SIG-M5 treated with dmso at 0.1 percent for 504 hours (cell line): ENCODE measurements at regions not wholly inside any gene's neighbourhood (a gene's known extent, or its start where the extent isn't known, plus 50 kb on each side); places are given as distances from the start of the nearest gene placed in this dataset.
"Not testable (repeated sequence)": the region's sequence is repeated elsewhere in the genome, so short reads cannot be mapped to it uniquely, and the experiment has no call there.

Source experiments
- DNase-seq: peaks from one replicate; lab custom pipeline; 2025; ENCODE audit not compliant: unreplicated experiment; lab: John Stamatoyannopoulos, UW

DNA sequence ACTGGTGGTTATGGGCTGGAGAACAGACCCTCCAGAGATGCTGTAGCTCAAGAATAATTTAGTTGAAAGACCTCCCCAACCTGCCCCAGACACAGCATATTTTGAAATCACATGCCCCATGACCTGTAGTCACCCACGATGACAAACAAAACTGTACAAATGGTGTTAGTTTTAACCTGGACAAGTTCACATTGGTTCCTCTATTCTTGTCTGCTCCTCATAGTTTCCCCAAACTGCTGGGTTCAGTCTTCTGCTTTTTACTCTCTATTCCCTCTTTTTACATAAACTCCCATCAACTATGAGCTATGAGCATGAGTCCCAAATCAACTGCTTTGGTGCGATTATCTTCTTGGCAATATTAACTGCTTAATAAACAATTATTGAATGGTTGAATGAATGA is 365.3 kb upstream of the CLINT1 start:
- DNase-seq = peak; percentile 26

DNA sequence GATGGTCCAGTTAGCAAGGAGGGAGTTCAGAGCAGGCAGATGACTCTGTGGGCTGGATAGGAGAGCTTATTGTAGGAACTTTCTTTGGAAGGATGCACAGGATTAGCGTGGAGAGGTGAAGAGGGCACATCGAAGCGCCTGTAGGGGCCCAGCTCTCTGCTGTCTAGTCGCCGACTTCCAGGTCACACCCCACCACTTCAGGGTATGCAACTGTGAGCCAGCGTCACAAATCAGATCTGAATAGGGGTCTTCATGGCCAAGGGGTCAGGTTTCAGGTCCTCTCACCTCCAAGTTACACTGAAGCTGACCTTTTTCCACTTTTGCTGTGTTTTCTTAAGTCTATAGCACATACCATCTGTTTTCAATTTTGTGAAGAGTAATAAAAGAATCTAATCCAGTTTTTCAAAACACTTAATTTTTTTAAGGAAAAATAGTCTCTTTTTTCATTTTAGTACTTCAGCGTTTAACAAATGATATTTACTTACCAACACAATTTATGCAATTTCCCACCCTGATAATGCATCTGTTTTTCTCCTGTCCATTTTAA is 364.2 kb upstream of the CLINT1 start:
- no peak for DNase-seq

- peak; percentile 6 for DNase-seq
Measured at GRCh38 chr5:158212917-158213316, 354.0 kb upstream of the CLINT1 start.

GRCh38 chr5:158212237-158212636 is 353.3 kb upstream of the CLINT1 start:
- DNase-seq = no peak

- DNase-seq = no peak
Measured at GRCh38 chr5:158209219-158209908, 350.4 kb upstream of the CLINT1 start.

DNA sequence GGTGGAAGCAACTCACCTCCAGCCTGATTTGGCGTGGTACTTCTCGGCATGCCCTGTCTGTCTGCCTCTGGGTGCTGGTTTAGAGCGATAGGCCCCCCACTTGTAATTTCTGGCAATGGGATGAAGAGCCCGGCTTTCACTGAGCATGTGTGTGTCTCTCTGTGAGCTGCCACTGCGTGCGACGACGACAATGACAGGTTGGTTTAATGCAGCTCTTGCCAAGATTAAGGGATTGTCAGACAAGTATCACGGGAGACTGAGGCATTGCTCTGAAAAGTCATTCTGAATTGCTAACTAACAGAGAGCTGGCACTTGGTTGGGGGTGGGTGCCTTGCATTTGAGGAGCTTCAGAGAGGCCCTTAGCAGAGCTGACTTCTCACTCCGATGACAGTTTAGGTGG is 348.8 kb upstream of the CLINT1 start:
- DNase-seq = no peak

DNA sequence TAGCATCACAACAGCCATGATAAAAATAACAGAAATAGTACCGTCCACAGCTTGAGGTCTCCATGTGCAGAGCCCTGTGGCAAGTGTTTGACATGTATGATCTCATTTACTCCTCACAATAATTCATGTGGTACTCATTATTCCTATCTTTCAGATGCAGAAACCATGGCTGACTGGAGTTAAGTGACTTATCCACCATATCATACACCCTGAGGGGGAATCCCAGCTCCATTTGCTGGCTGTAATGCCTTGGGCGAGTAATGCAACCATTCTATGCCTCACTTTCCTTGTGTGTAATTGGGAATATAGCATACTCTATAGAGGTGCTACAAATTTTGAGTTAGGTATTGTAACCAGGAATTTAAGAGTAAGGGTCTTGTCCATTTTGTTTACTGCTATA is 347.0 kb upstream of the CLINT1 start:
- no peak for DNase-seq

DNA sequence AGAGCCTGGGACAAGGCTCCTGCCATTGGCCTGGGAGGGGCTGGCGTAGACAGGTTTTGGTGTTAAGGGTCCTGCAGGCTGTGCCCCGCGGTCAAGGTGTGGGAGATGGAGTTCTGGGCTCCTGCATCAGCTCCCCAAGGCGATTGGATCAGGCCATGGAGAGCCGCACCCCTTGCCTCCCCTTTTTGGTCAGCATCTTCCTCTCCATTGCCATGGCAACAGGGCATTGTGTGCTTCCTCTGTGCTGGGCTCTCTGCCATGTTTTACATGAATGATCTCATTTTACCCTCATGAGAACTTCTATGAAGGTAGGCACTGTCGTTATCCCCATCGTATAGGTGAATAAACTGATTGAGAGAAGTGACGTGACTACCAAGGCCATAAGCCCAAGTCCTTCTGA is 344.3 kb upstream of the CLINT1 start:
- DNase-seq = no peak

DNA sequence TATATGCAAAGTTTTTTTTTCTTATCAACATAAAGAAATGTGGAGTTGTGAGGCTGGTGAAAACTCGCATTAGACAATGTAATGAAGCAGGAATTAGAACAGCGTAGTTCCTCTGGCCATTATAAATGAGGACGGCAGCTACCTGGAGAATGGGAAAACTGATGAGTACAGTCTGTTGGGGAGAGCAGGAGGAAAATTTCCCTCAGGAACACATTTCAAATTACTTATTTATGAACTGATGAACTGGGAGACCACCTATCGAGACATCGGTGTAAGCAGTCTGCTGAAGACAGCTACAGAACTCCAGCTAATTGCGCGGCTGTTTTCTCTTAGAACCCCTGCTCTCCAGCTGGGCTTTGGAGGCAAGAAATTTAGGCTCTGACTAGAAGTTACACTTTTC is 343.9 kb upstream of the CLINT1 start:
- no peak for DNase-seq

GRCh38 chr5:158200619-158201018 is 341.7 kb upstream of the CLINT1 start:
- no peak for DNase-seq

DNA sequence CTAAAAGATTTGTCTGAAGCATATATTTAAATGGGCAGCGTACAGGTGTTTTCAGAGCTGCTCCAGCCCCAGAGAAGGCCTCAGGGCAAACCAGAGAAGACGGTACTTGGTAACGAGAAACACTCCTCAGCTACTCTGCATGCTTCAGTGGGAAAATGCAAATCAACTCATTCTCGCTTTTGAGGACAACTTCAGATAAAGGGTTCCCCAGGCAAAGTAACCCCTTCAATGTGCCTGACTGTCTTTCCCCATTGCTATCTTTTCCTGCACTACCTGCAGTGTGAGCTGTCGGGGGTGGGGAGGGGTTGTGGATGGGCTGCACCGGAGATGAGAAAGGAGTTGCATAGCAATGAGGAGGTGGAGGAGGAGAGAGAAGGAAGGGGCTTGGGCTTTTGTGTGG is 339.7 kb upstream of the CLINT1 start:
- no peak for DNase-seq

- DNase-seq = no peak
Measured at GRCh38 chr5:158195416-158196210, 336.7 kb upstream of the CLINT1 start.

- no peak for DNase-seq
Measured at GRCh38 chr5:158194561-158194976, 335.6 kb upstream of the CLINT1 start.

DNA sequence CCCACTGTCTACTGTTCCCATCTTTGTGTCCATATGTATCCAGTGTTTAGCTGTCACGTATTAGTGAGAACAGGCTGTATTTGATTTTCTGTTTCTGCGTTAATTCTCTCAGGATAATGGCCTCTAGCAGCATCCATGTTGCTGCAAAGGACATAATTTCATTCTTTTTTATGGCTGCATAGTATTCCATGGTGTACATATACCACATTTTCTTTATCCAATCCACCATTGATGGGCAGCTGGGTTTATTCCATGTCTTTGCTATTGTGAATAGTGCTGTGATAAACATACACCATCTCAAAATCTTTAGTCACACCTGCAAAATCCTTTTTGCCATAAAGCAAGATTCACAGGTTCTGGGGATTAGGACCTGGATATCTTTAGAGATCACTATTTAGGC is 334.4 kb upstream of the CLINT1 start:
- not testable (repeated sequence) for DNase-seq

- no peak for DNase-seq
Measured at GRCh38 chr5:158180407-158180806, 321.5 kb upstream of the CLINT1 start.

DNA sequence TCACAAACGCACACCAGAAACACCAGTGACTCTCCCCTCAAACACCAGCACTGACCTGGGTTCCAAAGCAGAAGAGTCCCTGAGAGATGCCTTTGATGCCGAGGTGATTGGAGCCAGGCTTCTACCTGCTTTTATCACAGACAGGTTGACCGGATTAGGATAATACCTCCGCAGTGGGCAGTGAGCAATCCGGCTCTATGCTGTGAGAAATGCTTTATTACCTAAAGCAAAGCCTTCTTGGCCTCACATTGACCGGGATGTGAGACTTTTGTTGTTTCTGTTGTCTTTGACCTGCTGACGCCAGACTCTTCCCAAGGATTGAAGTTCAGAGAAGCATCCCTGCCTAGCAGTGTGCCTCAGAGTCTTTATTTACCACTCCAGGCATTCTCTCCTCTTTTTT is 320.3 kb upstream of the CLINT1 start:
- no peak for DNase-seq

GRCh38 chr5:158178535-158178934 is 319.6 kb upstream of the CLINT1 start:
- no peak for DNase-seq

- DNase-seq = no peak
Measured at GRCh38 chr5:158177146-158177545, 318.2 kb upstream of the CLINT1 start.

- DNase-seq = no peak
Measured at GRCh38 chr5:158175934-158176481, 317.1 kb upstream of the CLINT1 start.

GRCh38 chr5:158174918-158175851 is 316.2 kb upstream of the CLINT1 start:
- peak; percentile 36 for DNase-seq

- no peak for DNase-seq
Measured at GRCh38 chr5:158174026-158174425, 315.1 kb upstream of the CLINT1 start.
